Activated T-cell treated with anti-CD3 and anti-CD28 coated beads, Interleukin-2, amount 50 U/mL, for 24 hours (primary cell): ENCODE measurements at regions not wholly inside any gene's neighbourhood (a gene's known extent, or its start where the extent isn't known, plus 50 kb on each side); places are given as distances from the start of the nearest gene placed in this dataset.
"Not testable (repeated sequence)": the region's sequence is repeated elsewhere in the genome, so short reads cannot be mapped to it uniquely, and the experiment has no call there.

Experiments used
- DNase-seq: peaks from one replicate; pipeline ENCODE4 v3.0.0-alpha.2; 2020
- H3K27ac Mint-ChIP-seq: 2 replicates; pipeline ENCODE4 v1.8.0; 2020; ENCODE audit warnings: mild to moderate bottlenecking, mixed read lengths
- H3K27me3 Mint-ChIP-seq: 2 replicates; pipeline ENCODE4 v1.8.0; 2020; ENCODE audit warnings: mixed read lengths
- H3K36me3 Mint-ChIP-seq: 2 replicates; pipeline ENCODE4 v1.8.0; 2020; ENCODE audit warnings: low read depth, mixed read lengths
- H3K4me1 Mint-ChIP-seq: 2 replicates; pipeline ENCODE4 v1.8.0; 2020; ENCODE audit warnings: low read depth, mixed read lengths
- H3K4me3 Mint-ChIP-seq: 2 replicates; pipeline ENCODE4 v1.8.0; 2020; ENCODE audit warnings: mild to moderate bottlenecking, moderate library complexity, mixed read lengths
- H3K9me3 Mint-ChIP-seq: 2 replicates; pipeline ENCODE4 v1.8.0; 2020; ENCODE audit warnings: mixed read lengths

DNA sequence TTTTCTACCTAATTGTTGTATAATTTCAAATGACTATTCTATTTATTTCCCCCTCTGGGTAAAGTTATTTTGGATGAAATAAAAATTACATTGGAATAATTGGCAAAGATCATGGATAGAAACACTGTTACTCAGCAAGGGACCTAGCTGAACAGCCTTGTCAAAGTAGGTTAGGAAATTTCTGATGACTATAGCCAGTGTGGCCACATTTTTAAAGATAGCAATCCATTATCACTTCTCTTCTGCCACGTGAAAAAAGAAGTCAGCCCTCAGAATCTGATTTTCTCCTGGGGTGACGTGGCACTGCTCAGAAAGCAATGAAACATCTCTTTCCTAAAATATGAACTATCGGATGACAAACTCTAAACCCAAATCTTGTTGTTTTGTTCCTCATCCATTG, 784.2 kb upstream of the RIOK2 start:
- Mint-ChIP-seq H3K27ac (no peak overlapping the region), H3K4me3 (no peak overlapping the region)

DNA sequence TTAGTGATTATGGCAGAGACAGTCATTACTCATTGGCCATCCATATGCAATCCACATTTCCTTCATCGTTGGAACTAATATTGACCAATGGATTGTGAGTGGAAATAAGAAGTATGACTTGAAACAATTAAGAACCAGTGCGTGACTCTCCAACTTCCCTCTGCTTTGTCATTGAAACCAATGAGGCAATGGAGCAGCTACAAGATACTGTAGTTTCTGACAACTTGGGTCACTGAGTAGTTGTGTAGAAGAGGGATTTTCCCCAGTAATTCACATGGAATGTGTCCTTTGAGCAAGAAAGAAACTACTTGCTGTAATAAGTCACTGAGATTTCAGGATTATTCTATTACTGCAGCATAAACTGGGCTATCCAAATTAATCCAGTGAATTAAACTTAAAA, 785.3 kb upstream of the RIOK2 start:
- H3K36me3 Mint-ChIP-seq = no peaks in the 10 kb centered on the region
- no peaks in the 10 kb centered on the region for H3K27me3 Mint-ChIP-seq
- no peak overlapping the region for H3K27ac Mint-ChIP-seq
- H3K4me1 Mint-ChIP-seq = no peaks in the 10 kb centered on the region
- H3K9me3 Mint-ChIP-seq = no peaks in the 10 kb centered on the region
- H3K4me3 Mint-ChIP-seq = no peak overlapping the region
- no peak for DNase-seq

More for the DNA sequence above, 784.2 kb upstream of the RIOK2 start:
- Mint-ChIP-seq H3K27me3 (no peaks in the 10 kb centered on the region), H3K4me1 (no peaks in the 10 kb centered on the region), H3K36me3 (no peaks in the 10 kb centered on the region), H3K9me3 (no peaks in the 10 kb centered on the region)
- no peak for DNase-seq

DNA sequence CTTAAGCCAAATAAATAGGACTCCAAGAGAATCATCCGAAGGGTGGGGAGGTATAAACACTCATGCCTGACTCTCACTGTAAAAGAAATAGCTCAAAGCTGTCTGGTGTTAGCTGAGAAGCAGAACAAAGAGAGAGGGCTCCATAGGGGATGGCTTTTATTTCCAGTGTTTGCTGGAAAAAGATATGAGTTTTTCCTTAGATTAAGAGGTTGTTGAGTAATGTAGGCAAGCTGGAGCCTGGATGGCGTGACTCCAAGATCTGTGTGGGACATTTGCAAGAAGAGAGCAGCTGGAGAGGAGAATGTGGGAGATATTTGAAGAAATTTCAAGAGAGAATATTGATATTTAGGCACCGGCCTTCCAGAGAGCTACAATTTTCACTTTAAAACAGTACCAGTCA, 793.7 kb upstream of the RGMB start:
- no peak overlapping the region for H3K27ac Mint-ChIP-seq
- H3K9me3 Mint-ChIP-seq = no peaks in the 10 kb centered on the region
- no peaks in the 10 kb centered on the region for H3K4me1 Mint-ChIP-seq
- H3K36me3 Mint-ChIP-seq = no peaks in the 10 kb centered on the region
- H3K27me3 Mint-ChIP-seq = no peaks in the 10 kb centered on the region
- H3K4me3 Mint-ChIP-seq = no peak overlapping the region
- DNase-seq = no peak

DNA sequence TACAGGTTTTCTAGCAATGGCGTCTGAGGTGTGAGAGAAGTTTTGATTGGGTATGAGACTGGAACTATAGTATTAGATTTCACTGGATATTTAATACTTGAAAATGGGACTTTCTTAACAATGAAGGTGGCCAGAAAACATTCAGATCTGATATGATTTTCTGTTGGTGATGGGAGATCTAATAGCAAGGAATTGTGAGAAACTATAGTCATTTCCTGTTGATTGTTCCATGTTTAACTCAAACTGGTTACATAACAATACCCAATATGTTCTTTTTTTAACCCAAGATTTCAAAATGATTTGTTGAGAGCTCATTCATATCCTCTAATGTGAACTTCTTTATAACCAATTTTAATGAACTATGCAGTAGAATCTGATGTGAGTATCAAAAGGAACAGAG, 793.2 kb upstream of the RGMB start:
- Mint-ChIP-seq H3K27me3 (no peaks in the 10 kb centered on the region), H3K4me1 (no peaks in the 10 kb centered on the region), H3K4me3 (no peak overlapping the region), H3K9me3 (no peaks in the 10 kb centered on the region), H3K36me3 (no peaks in the 10 kb centered on the region), H3K27ac (no peak overlapping the region)
- DNase-seq = no peak

DNA sequence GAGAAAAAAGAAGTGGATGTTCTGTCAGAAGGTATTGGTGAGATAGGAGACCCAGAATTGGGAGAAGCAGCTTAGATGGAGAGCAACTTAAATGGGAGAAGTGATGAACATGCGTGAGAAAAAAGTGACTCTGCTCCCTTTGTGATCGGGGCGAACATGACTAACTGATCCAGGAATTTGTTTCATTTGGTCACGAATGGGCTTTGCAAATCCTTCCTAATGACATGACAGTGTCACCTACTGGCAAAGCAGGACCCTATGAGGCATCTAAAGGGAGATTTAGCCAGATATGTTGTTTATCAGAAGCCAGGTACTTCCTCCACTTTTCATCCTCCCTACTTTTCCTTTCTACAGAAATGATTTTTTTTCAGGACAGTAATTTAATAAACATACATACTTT, 787.4 kb upstream of the RGMB start:
- Mint-ChIP-seq H3K36me3 (no peaks in the 10 kb centered on the region), H3K27me3 (no peaks in the 10 kb centered on the region), H3K9me3 (no peaks in the 10 kb centered on the region), H3K27ac (no peak overlapping the region), H3K4me1 (no peaks in the 10 kb centered on the region), H3K4me3 (no peak overlapping the region)
- DNase-seq = no peak

DNA sequence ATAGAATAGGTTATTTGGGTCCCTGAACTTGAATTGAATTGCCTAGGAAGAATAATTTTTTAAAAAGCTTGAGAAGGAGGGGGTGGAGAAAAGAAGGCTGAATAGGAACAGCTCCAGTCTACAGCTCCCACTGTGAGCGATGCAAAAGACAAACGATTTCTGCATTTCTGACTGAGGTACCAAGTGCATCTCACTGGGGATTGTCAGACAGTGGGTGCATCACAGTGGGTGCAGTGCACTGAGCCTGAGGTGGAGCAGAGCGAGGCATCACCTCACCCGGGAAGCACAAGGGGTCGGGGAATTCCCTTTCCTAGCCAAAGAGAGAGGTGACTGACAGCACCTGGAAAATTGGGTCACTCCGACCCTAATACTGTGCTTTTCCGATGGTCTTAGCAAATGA, 782.2 kb upstream of the RGMB start:
- Mint-ChIP-seq H3K9me3 (peaks cover 13% of the 10 kb centered on the region), H3K4me1 (no peaks in the 10 kb centered on the region), H3K4me3 (no peak overlapping the region), H3K27me3 (no peaks in the 10 kb centered on the region), H3K36me3 (no peaks in the 10 kb centered on the region), H3K27ac (no peak overlapping the region)
- no peak for DNase-seq

DNA sequence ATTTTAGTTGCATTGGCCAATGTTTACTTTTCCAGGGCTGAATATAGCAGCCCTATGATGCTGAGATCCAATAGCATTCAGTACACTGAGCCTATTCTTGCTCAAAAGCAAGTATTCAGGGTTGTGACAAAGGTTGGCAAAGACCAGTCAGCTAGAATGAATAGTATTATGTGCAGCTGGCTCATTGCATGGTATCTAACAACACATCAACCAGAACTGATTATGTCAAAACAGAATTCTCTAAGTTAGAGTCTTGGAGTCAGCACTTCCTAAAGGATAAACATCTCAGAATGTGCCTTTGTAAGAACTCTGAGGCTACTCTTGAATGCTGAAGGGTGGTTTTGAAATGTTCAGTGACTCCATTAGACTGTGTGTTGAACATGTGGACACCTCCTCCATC, 774.5 kb upstream of the RGMB start:
- no peak overlapping the region for H3K4me3 Mint-ChIP-seq
- no peak for DNase-seq
- no peaks in the 10 kb centered on the region for H3K4me1 Mint-ChIP-seq
- peaks cover 9% of the 10 kb centered on the region for H3K9me3 Mint-ChIP-seq
- no peaks in the 10 kb centered on the region for H3K36me3 Mint-ChIP-seq
- H3K27ac Mint-ChIP-seq = no peak overlapping the region
- H3K27me3 Mint-ChIP-seq = no peaks in the 10 kb centered on the region

DNA sequence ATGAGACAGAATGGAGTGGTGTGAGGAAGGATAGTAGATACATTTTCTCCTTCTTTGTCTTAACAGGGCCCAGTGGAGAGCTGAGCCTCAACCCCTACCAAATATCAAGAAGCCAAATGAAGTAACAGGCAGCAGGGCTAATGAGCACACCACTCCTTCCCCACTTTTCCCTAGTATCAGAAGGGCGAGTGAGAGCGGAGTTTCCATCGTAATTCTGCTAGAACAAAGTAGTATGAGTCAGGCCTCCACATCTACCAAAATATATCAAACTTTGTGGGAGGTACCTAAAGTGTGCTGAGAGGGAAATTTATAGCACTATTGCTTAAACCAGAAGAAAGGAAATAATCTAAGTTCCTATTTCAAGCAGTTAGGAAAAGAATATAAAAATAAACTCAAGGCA, 769.0 kb upstream of the RGMB start:
- Mint-ChIP-seq H3K4me3 (no peak overlapping the region), H3K27ac (no peak overlapping the region), H3K9me3 (no peaks in the 10 kb centered on the region), H3K36me3 (no peaks in the 10 kb centered on the region), H3K27me3 (no peaks in the 10 kb centered on the region), H3K4me1 (no peaks in the 10 kb centered on the region)
- no peak for DNase-seq

DNA sequence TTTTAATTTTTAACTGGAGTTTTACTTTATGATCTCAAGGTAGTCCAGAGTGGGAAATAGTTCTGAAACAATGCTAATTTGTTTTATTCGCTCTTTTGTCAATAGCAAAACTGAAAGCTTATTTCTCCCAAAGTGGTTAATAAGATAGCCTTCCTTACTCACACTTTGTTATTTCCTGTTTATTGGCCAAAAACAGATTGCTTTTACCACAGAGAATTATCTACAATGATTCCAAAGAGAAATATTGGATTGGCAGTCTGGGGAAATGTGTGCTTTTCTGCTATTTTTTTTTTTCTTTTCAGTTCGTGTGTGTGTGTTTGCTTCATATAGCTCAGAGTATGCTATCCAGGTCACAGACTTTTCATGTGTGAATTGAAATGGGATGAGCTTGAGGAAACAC, 756.7 kb upstream of the RGMB start:
- DNase-seq = no peak
- no peaks in the 10 kb centered on the region for H3K9me3 Mint-ChIP-seq
- no peaks in the 10 kb centered on the region for H3K27me3 Mint-ChIP-seq
- H3K4me1 Mint-ChIP-seq = no peaks in the 10 kb centered on the region
- H3K36me3 Mint-ChIP-seq = no peaks in the 10 kb centered on the region
- H3K4me3 Mint-ChIP-seq = no peak overlapping the region
- no peak overlapping the region for H3K27ac Mint-ChIP-seq

DNA sequence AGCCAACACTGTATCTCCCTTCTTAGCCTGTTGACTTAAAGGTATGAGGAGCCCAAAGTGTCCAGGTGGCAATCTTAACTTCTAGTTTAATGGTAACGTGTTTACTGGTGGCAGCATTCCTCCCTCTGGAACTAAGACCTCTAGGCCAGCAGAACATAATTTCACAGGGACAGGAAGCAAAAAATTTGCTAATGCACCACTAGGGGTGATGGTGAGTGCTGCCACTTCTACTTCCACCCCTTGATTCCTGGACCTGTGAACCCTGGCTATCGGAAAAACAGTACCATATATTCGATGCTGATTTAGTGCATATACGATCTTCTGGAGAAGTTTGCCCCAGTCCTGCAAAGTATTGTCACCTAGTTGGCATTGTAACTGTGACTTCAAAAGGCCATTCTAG, 743.2 kb upstream of the RGMB start:
- not testable (repeated sequence) for DNase-seq, H3K4me3 Mint-ChIP-seq, H3K27me3 Mint-ChIP-seq, H3K27ac Mint-ChIP-seq, H3K36me3 Mint-ChIP-seq, H3K4me1 Mint-ChIP-seq, H3K9me3 Mint-ChIP-seq

DNA sequence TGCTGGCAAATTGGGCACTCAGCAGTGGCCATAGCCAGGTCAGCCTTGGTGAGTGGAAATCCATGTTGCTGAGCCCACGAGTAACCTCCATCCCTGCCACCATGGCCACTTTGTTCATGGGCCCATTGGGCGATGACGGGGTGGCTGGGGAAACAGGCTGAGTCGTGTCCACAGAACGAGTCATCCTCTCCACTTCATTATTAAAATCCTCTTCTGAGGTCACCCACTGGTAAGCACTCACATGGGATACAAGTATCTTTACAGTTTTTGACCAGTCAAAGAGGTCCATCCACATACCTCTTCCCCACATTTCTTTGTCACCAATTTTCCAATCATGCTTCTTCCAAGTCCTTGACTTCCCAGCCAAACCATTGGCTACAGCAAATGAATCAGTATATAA, 742.4 kb upstream of the RGMB start:
- H3K36me3 Mint-ChIP-seq, H3K4me3 Mint-ChIP-seq, DNase-seq, H3K27ac Mint-ChIP-seq, H3K9me3 Mint-ChIP-seq, H3K27me3 Mint-ChIP-seq, H3K4me1 Mint-ChIP-seq: not testable (repeated sequence)

DNA sequence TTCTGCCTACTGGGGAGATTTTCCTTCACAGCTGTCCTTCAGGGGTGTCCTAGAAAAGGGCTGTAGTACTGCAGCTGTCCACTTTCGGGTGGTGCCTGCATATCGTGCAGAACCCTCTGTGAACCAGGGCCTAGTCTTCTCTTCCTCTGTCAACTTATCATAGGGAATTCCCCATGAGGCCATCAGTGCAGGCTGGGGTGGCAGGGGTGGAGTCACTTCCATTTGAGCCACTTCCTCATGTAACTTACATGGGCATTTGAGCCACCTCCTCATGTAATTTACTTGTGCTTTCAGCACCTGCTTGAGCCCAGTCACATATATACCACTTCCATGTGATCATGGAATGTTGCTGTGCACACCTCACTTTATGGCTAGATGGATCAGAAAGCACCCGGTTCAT, 742.0 kb upstream of the RGMB start:
- Mint-ChIP-seq H3K36me3 (no peaks in the 10 kb centered on the region), H3K9me3 (peaks cover 2% of the 10 kb centered on the region), H3K27me3 (no peaks in the 10 kb centered on the region), H3K4me3 (no peak overlapping the region), H3K27ac (no peak overlapping the region), H3K4me1 (no peaks in the 10 kb centered on the region)
- no peak for DNase-seq

DNA sequence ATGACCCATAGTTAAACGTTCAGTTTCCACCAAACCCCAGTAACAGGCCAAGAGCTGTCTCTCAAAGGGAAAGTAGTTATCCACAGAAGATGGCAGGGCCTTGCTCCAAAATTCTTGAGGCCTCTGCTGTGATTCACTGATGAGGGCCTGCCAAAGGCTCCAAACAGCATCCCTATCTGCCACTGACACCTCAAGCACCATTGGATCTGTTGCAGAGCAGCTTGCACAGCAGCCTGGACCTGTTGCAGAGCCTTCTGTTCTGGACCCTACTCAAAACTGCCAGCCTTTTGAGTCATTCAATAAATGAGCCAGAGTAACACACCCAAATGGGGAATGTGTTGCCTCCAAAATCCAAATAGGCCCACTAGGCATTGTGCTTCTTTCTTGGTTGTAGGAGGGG, 741.5 kb upstream of the RGMB start:
- DNase-seq = no peak
- Mint-ChIP-seq H3K9me3 (peaks cover 2% of the 10 kb centered on the region), H3K27ac (no peak overlapping the region), H3K4me3 (no peak overlapping the region), H3K36me3 (no peaks in the 10 kb centered on the region), H3K27me3 (no peaks in the 10 kb centered on the region), H3K4me1 (no peaks in the 10 kb centered on the region)

DNA sequence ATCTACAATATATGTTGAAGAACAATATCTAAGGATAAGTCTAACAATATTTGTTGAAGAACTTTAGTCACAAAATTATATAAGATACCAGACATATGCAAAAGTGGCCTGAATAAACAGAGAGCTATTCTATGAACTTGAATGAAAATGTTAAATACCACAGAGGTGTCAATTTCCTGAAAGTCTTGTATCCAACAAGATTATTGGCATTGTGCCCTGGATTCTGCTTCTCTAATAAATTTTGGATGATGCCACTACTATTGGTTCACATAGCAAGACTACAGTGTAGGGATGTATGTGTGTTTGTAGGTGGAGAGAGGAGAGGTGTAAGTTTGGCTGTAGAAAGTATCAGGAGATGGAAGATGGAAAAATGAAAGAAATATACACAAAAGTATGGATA, 731.8 kb upstream of the RGMB start:
- no peaks in the 10 kb centered on the region for H3K36me3 Mint-ChIP-seq
- no peaks in the 10 kb centered on the region for H3K9me3 Mint-ChIP-seq
- no peak overlapping the region for H3K4me3 Mint-ChIP-seq
- H3K27ac Mint-ChIP-seq = no peak overlapping the region
- DNase-seq = no peak
- no peaks in the 10 kb centered on the region for H3K27me3 Mint-ChIP-seq
- no peaks in the 10 kb centered on the region for H3K4me1 Mint-ChIP-seq

DNA sequence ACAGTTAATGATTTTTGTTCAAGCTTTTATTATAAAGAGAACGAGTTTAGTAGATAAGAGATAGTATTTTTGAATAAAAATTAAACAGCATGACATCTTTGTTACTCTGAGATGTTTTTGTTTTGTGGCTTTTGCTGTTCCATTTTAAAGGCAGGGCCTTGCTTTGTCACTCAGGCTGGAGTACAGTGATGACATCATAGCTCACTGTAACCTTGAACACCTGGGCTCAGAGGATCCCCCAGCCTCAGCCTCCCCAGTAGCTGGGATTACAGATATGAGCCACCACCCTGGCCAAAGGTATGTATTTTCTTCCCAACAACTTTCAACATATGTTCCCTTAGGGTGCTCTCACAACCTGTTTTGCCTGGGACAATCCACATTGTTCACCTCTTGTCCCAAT, 730.9 kb upstream of the RGMB start:
- H3K36me3 Mint-ChIP-seq = no peaks in the 10 kb centered on the region
- H3K9me3 Mint-ChIP-seq = no peaks in the 10 kb centered on the region
- H3K27me3 Mint-ChIP-seq = no peaks in the 10 kb centered on the region
- no peak overlapping the region for H3K4me3 Mint-ChIP-seq
- no peaks in the 10 kb centered on the region for H3K4me1 Mint-ChIP-seq
- no peak overlapping the region for H3K27ac Mint-ChIP-seq
- no peak for DNase-seq

DNA sequence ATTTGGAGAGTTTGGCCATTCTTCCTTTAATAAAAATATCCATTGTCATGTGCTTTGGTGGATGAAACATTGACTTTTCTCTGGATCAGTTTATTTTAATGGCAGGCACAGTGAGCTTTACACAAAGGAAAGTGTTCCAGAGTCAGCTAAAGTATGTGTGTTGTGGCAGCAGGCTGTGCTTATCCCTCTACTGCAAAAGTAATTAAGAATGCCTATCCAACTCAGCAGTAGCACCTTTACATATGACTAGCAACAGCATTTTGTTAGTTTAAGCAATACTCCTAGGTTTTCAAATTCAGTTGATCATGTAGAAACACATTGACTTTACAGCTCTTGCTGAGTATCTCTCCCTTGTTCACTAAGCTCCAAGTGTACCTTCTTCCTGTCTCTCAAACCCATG, 730.5 kb upstream of the RGMB start:
- DNase-seq = no peak
- Mint-ChIP-seq H3K4me3 (no peak overlapping the region), H3K27ac (no peak overlapping the region), H3K4me1 (no peaks in the 10 kb centered on the region), H3K9me3 (no peaks in the 10 kb centered on the region), H3K27me3 (no peaks in the 10 kb centered on the region), H3K36me3 (no peaks in the 10 kb centered on the region)
